Activated B cell treated with CpG ODN at 0.5 μM for 24 hours (primary cell): ENCODE measurements at regions not wholly inside any gene's neighbourhood (a gene's known extent, or its start where the extent isn't known, plus 50 kb on each side); places are given as distances from the start of the nearest gene placed in this dataset.

ENCODE experiments used
- ATAC-seq: fragments of 200-7000 bp; cut with Tn5 transposase; one replicate; pipeline ENCODE4 v1.10.0; 2021; ENCODE audit warnings: low read depth, mild to moderate bottlenecking, moderate library complexity
- CTCF ChIA-PET: fragments of 350-600 bp; sonication (Branson Sonifier 250); formaldehyde crosslinking; loops from one replicate; lab custom pipeline; 2021; ENCODE audit warnings: antibody characterized with exemption; lab: Charles Lee
- POLR2A ChIA-PET: fragments of 350-600 bp; sonication (Branson Sonifier 250); formaldehyde crosslinking; loops from one replicate; lab custom pipeline; 2021; ENCODE audit warnings: antibody characterized with exemption; lab: Charles Lee
- DNase-seq: peaks from one replicate; pipeline ENCODE4 v3.0.0; 2022
- H3K27ac Mint-ChIP-seq: one replicate; pipeline ENCODE4 v1.8.0; 2020; ENCODE audit warnings: mixed read lengths
- H3K27me3 Mint-ChIP-seq: one replicate; pipeline ENCODE4 v1.8.0; 2021; ENCODE audit warnings: mixed read lengths
- H3K36me3 Mint-ChIP-seq: one replicate; pipeline ENCODE4 v1.8.0; 2021; ENCODE audit warnings: low read depth, mixed read lengths
- H3K4me1 Mint-ChIP-seq: one replicate; pipeline ENCODE4 v1.8.0; 2021; ENCODE audit warnings: mixed read lengths
- H3K4me3 Mint-ChIP-seq: one replicate; pipeline ENCODE4 v1.8.0; 2020; ENCODE audit warnings: mild to moderate bottlenecking, mixed read lengths
- H3K9me3 Mint-ChIP-seq: one replicate; pipeline ENCODE4 v1.8.0; 2020; ENCODE audit warnings: mixed read lengths
- CTCF ChIP-seq: fragments of 200-600 bp; IDR thresholded peaks from one replicate; pipeline ENCODE4 v1.8.0; 2022; ENCODE audit warnings: antibody characterized with exemption, mild to moderate bottlenecking
- intact Hi-C: fragments of 100-400 bp; cut with micrococcal nuclease; formaldehyde crosslinking; loops from one replicate; pipeline ENCODE4 v1.15.1; 2024

DNA sequence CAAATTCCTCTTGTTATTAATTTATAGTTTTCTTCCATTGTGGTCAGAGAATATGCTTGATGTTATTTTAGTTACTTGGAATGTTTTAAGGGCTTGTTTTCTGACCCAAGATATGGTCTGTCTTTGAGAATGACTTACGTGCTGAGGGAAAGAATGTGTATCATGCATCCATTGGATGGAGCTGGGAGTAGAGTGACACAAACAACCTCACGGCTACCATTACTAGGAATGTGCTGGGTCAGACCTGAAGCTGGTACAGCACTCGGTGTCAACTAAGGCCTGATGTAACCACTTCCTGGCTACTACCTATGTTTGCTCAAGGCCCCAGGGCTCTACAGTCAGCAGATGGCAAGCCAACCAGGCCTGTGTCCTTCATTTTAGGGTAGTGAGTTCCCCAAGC lies 257.8 kb downstream of the FAT4 start:
- Mint-ChIP-seq H3K4me1 (no peaks in the 10 kb centered on the region), H3K4me3 (no peak overlapping the region), H3K9me3 (no peaks in the 10 kb centered on the region), H3K27ac (no peak overlapping the region), H3K36me3 (no peaks in the 10 kb centered on the region), H3K27me3 (no peaks in the 10 kb centered on the region)
- POLR2A ChIA-PET: no interaction called here
- TF ChIP-seq CTCF: no peak
- DNase-seq (no peak), ATAC-seq (no peak)
- CTCF ChIA-PET: no interaction called here
- intact Hi-C loops: no loop called here

GRCh38 chr4:125573368-125573767 lies 258.6 kb downstream of the FAT4 start:
- Mint-ChIP-seq H3K27ac (no peak overlapping the region), H3K4me1 (no peaks in the 10 kb centered on the region), H3K4me3 (no peak overlapping the region), H3K36me3 (no peaks in the 10 kb centered on the region), H3K27me3 (no peaks in the 10 kb centered on the region), H3K9me3 (no peaks in the 10 kb centered on the region)
- ATAC-seq (no peak), DNase-seq (no peak)
- POLR2A ChIA-PET: no interaction called here
- intact Hi-C loops: no loop called here
- TF ChIP-seq CTCF: no peak
- CTCF ChIA-PET: no interaction called here

DNA sequence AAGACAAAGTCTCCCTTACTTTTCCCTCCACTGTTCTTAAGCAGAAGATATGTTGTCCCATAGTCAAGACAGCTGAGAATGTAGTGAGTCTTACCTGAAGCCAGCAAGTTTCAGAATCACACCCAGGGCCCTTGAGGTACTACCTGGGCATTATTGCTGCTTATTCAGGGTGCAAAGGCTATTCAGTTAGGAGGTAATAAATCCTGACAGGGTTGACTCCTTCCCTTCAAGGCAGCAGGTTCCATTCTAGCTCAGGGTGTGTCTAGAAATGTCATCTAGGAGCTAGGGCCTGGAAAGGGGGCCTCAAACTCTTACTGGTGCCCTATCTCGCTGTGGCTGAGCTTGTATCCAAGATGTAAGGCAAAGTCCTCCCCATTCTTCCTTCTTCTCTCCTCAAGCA lies 259.0 kb downstream of the FAT4 start:
- no peaks in the 10 kb centered on the region for H3K27me3 Mint-ChIP-seq
- DNase-seq (no peak), ATAC-seq (no peak)
- no peaks in the 10 kb centered on the region for H3K4me1 Mint-ChIP-seq
- POLR2A ChIA-PET: no interaction called here
- no peak for TF ChIP-seq CTCF
- H3K27ac Mint-ChIP-seq: no peak overlapping the region
- H3K9me3 Mint-ChIP-seq: no peaks in the 10 kb centered on the region
- CTCF ChIA-PET: no interaction called here
- intact Hi-C loops: no loop called here
- H3K36me3 Mint-ChIP-seq: no peaks in the 10 kb centered on the region
- no peak overlapping the region for H3K4me3 Mint-ChIP-seq

GRCh38 chr4:125582302-125582701 lies 267.5 kb downstream of the FAT4 start:
- Mint-ChIP-seq H3K9me3 (no peaks in the 10 kb centered on the region), H3K4me1 (no peaks in the 10 kb centered on the region), H3K4me3 (no peak overlapping the region), H3K27ac (no peak overlapping the region), H3K36me3 (no peaks in the 10 kb centered on the region), H3K27me3 (no peaks in the 10 kb centered on the region)
- ATAC-seq (no peak), DNase-seq (no peak)
- CTCF ChIA-PET: no interaction called here
- POLR2A ChIA-PET: no interaction called here
- TF ChIP-seq CTCF: no peak
- intact Hi-C loops: no loop called here

GRCh38 chr4:125590158-125590557 lies 275.4 kb downstream of the FAT4 start:
- intact Hi-C loops: no loop called here
- TF ChIP-seq CTCF: no peak
- POLR2A ChIA-PET: no interaction called here
- Mint-ChIP-seq H3K4me3 (no peak overlapping the region), H3K36me3 (no peaks in the 10 kb centered on the region), H3K27me3 (no peaks in the 10 kb centered on the region), H3K27ac (no peak overlapping the region), H3K9me3 (no peaks in the 10 kb centered on the region), H3K4me1 (no peaks in the 10 kb centered on the region)
- CTCF ChIA-PET: no interaction called here
- DNase-seq (no peak), ATAC-seq (no peak)
